ENCODE measurements at regions not wholly inside any gene's neighbourhood (a gene's known extent, or its start where the extent isn't known, plus 50 kb on each side); places are given as distances from the start of the nearest gene placed in this dataset.

GRCh38 chr4:22062676-22063075 is 114.1 kb upstream of the KCNIP4 start (continued):
- TF ChIP-seq SIN3A (IDR thresholded peaks at IDR 0.05; ENCODE audit: low read depth, low read length) (no peak), SREBF2 (IDR thresholded peaks at IDR 0.05; ENCODE audit: low read length) (no peak), YY1 (IDR thresholded peaks at IDR 0.05; ENCODE audit: low read depth, low read length) (no peak)

- ChIA-PET RAD21 (ENCODE audit: unreplicated experiment) (no interaction called here), CTCF (no interaction called here), SMC1A (ENCODE audit: uncharacterized antibody, unreplicated experiment) (no interaction called here), POLR2A (no interaction called here)
- Histone ChIP-seq H4K20me1 (ENCODE audit: control insufficient read depth, insufficient read depth) (no peaks in the 10 kb centered on the region), H3K9me3 (replicated peaks; ENCODE audit: control insufficient read depth, insufficient read depth, low read length) (no peaks in the 10 kb centered on the region), H3K4me2 (ENCODE audit: control insufficient read depth, insufficient read depth) (no peak overlapping the region), H2AFZ (ENCODE audit: control insufficient read depth, low read depth, low read length) (no peak overlapping the region), H3K79me2 (ENCODE audit: control insufficient read depth, insufficient read depth, low read length) (no peaks in the 10 kb centered on the region), H3K36me3 (ENCODE audit: control insufficient read depth in 2 of 2, insufficient read depth in 2 of 2, low read length in 1 of 2) (no peaks in the 10 kb centered on the region), H3K4me1 (ENCODE audit: control insufficient read depth, insufficient read depth, low read length) (no peaks in the 10 kb centered on the region), H3K27ac (ENCODE audit: control insufficient read depth, insufficient read depth) (no peak overlapping the region), H3K9ac (ENCODE audit: control insufficient read depth, insufficient read depth, low read length) (no peak overlapping the region), H3K4me3 (no peak overlapping the region), H3K27me3 (replicated peaks in 1 of 2; ENCODE audit: control insufficient read depth in 2 of 2, insufficient read depth in 2 of 2, low read length in 1 of 2) (no peaks in the 10 kb centered on the region)
- ATAC-seq (no peak), FAIRE-seq (no peak), DNase-seq (ENCODE audit: low read depth, low spot score) (no peak)
- in situ Hi-C loops (cut with MboI), result no loop called here
- intact Hi-C loops (cut with micrococcal nuclease; ENCODE audit: unreplicated experiment), result no loop called here
- 19% methylated on average over 5 of the region's 5 CpGs for WGBS (ENCODE audit: insufficient coverage, insufficient replicate concordance, low lambda C conversion rate, missing lambda C conversion rate)
- TF ChIP-seq, protein P1, sequence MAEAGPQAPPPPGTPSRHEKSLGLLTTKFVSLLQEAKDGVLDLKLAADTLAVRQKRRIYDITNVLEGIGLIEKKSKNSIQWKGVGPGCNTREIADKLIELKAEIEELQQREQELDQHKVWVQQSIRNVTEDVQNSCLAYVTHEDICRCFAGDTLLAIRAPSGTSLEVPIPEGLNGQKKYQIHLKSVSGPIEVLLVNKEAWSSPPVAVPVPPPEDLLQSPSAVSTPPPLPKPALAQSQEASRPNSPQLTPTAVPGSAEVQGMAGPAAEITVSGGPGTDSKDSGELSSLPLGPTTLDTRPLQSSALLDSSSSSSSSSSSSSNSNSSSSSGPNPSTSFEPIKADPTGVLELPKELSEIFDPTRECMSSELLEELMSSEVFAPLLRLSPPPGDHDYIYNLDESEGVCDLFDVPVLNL (IDR thresholded peaks at IDR 0.05; ENCODE audit: low read depth, low read length), result no peak
- no peak for TF ChIP-seq BCL11A (IDR thresholded peaks at IDR 0.05; ENCODE audit: low read depth, low read length)
- no peak for TF ChIP-seq BMI1 (IDR thresholded peaks at IDR 0.05; ENCODE audit: borderline replicate concordance)
- no peak for TF ChIP-seq NFXL1 (IDR thresholded peaks at IDR 0.05; ENCODE audit: borderline replicate concordance)
- TF ChIP-seq E4F1 (IDR thresholded peaks at IDR 0.05; ENCODE audit: borderline replicate concordance, partially characterized antibody), result no peak
- TF ChIP-seq BCLAF1 (IDR thresholded peaks at IDR 0.05), result no peak
- BruUV-seq (replicated peaks), result no TSS peak
These were observed 107.4 kb upstream of the KCNIP4 start for GRCh38 chr4:22055954-22056353.
